T-cell (primary cell): ENCODE measurements at regions not wholly inside any gene's neighbourhood (a gene's known extent, or its start where the extent isn't known, plus 50 kb on each side); places are given as distances from the start of the nearest gene placed in this dataset.
A peak's percentile ranks its signal among the peaks of the same experiment; 100 is the strongest.

Source experiments
- ATAC-seq, 4 experiments: fragments of 200-7000 bp in 3 of 4; fragments of 150-1000 bp in 1 of 4; cut with Tn5 transposase; replicated peaks in 1 of 4; 1 replicate in 3 of 4; 2 replicates in 1 of 4; pipeline ENCODE4 v1.10.0; 2021; ENCODE audit warnings: moderate library complexity in 3 of 4, mild to moderate bottlenecking in 2 of 4, moderate number of reproducible peaks in 1 of 4
- CTCF ChIA-PET, 2 donors: fragments of 300-600 bp; sonication (Branson Sonifier 250); formaldehyde crosslinking; loops; one replicate each; lab custom pipeline; 2022; ENCODE audit warnings: antibody characterized with exemption in 2 of 2; lab: Charles Lee
- POLR2A ChIA-PET, 2 donors: fragments of 300-600 bp; sonication (Branson Sonifier 250); formaldehyde crosslinking; loops; one replicate each; lab custom pipeline; 2022; ENCODE audit warnings: antibody characterized with exemption in 2 of 2; lab: Charles Lee
- DNase-seq, 35 experiments: peaks; one replicate each; pipeline versions ENCODE4 v3.0.0 to v3.0.0-alpha.2; 2013 to 2023
- H3K27ac ChIP-seq: one replicate; pipeline ENCODE4 v1.5.1; 2013; ENCODE audit warnings: low read length
- H3K27me3 ChIP-seq, 2 experiments: replicated peaks in 1 of 2; 1 replicate in 1 of 2; 2 replicates in 1 of 2; pipeline versions ENCODE4 v1.6.1 to v1.7.0; 2013; ENCODE audit warnings: low read length in 1 of 2, mixed read lengths in 1 of 2; ENCODE audit not compliant: control insufficient read depth in 2 of 2, insufficient read depth in 2 of 2; ENCODE audit errors: extremely low read depth in 1 of 2
- H3K36me3 ChIP-seq, 2 donors: 1 replicate in 1 of 2; 2 replicates in 1 of 2; pipeline versions ENCODE4 v1.6.1 to v1.7.0; 2013; ENCODE audit warnings: low read length in 1 of 2; ENCODE audit not compliant: control insufficient read depth in 2 of 2, insufficient read depth in 1 of 2; ENCODE audit errors: extremely low read depth in 1 of 2
- H3K4me1 ChIP-seq, 2 experiments: 1 replicate in 1 of 2; 2 replicates in 1 of 2; pipeline versions ENCODE4 v1.6.1 to v1.7.0; 2013; ENCODE audit warnings: low read length in 2 of 2, mixed read lengths in 1 of 2; ENCODE audit not compliant: insufficient read depth in 2 of 2, control insufficient read depth in 1 of 2; ENCODE audit errors: extremely low read depth in 1 of 2
- H3K4me3 ChIP-seq, 2 donors: 1 replicate in 1 of 2; 2 replicates in 1 of 2; pipeline versions ENCODE4 v1.5.1 to v1.7.0; 2013; ENCODE audit warnings: mild to moderate bottlenecking in 2 of 2, low read length in 1 of 2, moderate library complexity in 1 of 2; ENCODE audit not compliant: control insufficient read depth in 1 of 2; ENCODE audit errors: extremely low read depth in 1 of 2
- H3K9me3 ChIP-seq: 2 replicates; pipeline ENCODE4 v1.7.0; 2013
- H3K27ac Mint-ChIP-seq, 2 donors: one replicate each; pipeline ENCODE4 v1.8.0; 2020 to 2021; ENCODE audit warnings: mild to moderate bottlenecking in 2 of 2, mixed read lengths in 2 of 2
- H3K27me3 Mint-ChIP-seq, 2 donors: one replicate each; pipeline ENCODE4 v1.8.0; 2021 to 2022; ENCODE audit warnings: mixed read lengths in 2 of 2
- H3K36me3 Mint-ChIP-seq: one replicate; pipeline ENCODE4 v1.8.0; 2021; ENCODE audit warnings: mixed read lengths
- H3K4me1 Mint-ChIP-seq, 3 donors: one replicate each; pipeline ENCODE4 v1.8.0; 2020 to 2022; ENCODE audit warnings: mixed read lengths in 3 of 3, mild to moderate bottlenecking in 1 of 3
- H3K4me3 Mint-ChIP-seq, 3 donors: one replicate each; pipeline ENCODE4 v1.8.0; 2020 to 2022; ENCODE audit warnings: mild to moderate bottlenecking in 3 of 3, mixed read lengths in 3 of 3, moderate library complexity in 3 of 3
- H3K9me3 Mint-ChIP-seq, 3 donors: one replicate each; pipeline ENCODE4 v1.8.0; 2020 to 2022; ENCODE audit warnings: mixed read lengths in 3 of 3
- WGBS: methylation state at CpG from one replicate; pipeline ENCODE4 v1.1.5; 2013; ENCODE audit warnings: missing lambda C conversion rate; ENCODE audit not compliant: insufficient coverage; 5-methylcytosine and 5-hydroxymethylcytosine counted together

- Mint-ChIP-seq H3K4me3 (no peak overlapping the region), H3K36me3 (no peaks in the 10 kb centered on the region), H3K4me1 (peaks cover 0 to 3% (median 0%) of the 10 kb centered on the region in 3 donors), H3K9me3 (no peaks in the 10 kb centered on the region), H3K27ac (no peak overlapping the region), H3K27me3 (peaks cover 1 to 8% of the 10 kb centered on the region in 2 donors)
- CTCF ChIA-PET = interaction anchor here (0.6 to 0.8 kb wide), 3 partner anchors 9 to 1487 kb away, joined by 3 read pairs; no protein-coding TSS in a partner anchor
- H3K36me3 ChIP-seq = no peaks in the 10 kb centered on the region
- H3K27me3 ChIP-seq = peaks cover 0 to 2% of the 10 kb centered on the region in 2 experiments
- no peaks in the 10 kb centered on the region for H3K4me1 ChIP-seq
- no peak for DNase-seq
- H3K4me3 ChIP-seq = no peak overlapping the region
- ATAC-seq = no peak
- no peaks in the 10 kb centered on the region for H3K9me3 ChIP-seq
- H3K27ac ChIP-seq = no peak overlapping the region
- POLR2A ChIA-PET = no interaction called here
Measured at GRCh38 chr12:4847713-4848112, 62.0 kb upstream of the KCNA1 start.

- ChIA-PET CTCF (interaction anchor here (0.5 to 1.3 kb wide), 15 partner anchors 8 to 1973 kb away, joined by 3 to 8 read pairs (median 5); no protein-coding TSS in a partner anchor), POLR2A (interaction anchor here in 1 of 2 donors (0.6 kb wide), 1 partner anchor 886 kb away, joined by 11 read pairs; no protein-coding TSS in a partner anchor)
- peaks cover 0 to 3% (median 0%) of the 10 kb centered on the region in 3 donors for H3K4me1 Mint-ChIP-seq
- ATAC-seq = no peak
- no peak overlapping the region for H3K4me3 Mint-ChIP-seq
- no peaks in the 10 kb centered on the region for H3K9me3 Mint-ChIP-seq
- H3K36me3 ChIP-seq = no peaks in the 10 kb centered on the region
- no peak overlapping the region for H3K4me3 ChIP-seq
- no peaks in the 10 kb centered on the region for H3K9me3 ChIP-seq
- H3K27me3 ChIP-seq = peaks cover 0 to 3% of the 10 kb centered on the region in 2 experiments
- no peak overlapping the region for H3K27ac Mint-ChIP-seq
- peak in 9 of 35 experiments; percentile 14 to 63 (median 31) for DNase-seq
- no peaks in the 10 kb centered on the region for H3K36me3 Mint-ChIP-seq
- no peaks in the 10 kb centered on the region for H3K4me1 ChIP-seq
- no peak overlapping the region for H3K27ac ChIP-seq
- no CpG with 5 or more reads among the region's 5 CpGs for WGBS
- peaks cover 0 to 6% of the 10 kb centered on the region in 2 donors for H3K27me3 Mint-ChIP-seq
Measured at GRCh38 chr12:4849115-4849541, 60.6 kb upstream of the KCNA1 start.

- no peak overlapping the region for H3K27ac Mint-ChIP-seq
- POLR2A ChIA-PET = interaction anchor here in 1 of 2 donors (0.6 kb wide), 1 partner anchor 887 kb away, joined by 11 read pairs; no protein-coding TSS in a partner anchor
- WGBS = 69% methylated on average over 16 of the region's 18 CpGs
Measured at GRCh38 chr12:4849795-4850345, 59.8 kb upstream of the KCNA1 start.

GRCh38 chr12:4850857-4851380 is 58.8 kb upstream of the KCNA1 start:
- Histone ChIP-seq H3K27ac (no peak overlapping the region), H3K9me3 (no peaks in the 10 kb centered on the region), H3K4me1 (peaks cover 0 to 5% of the 10 kb centered on the region in 2 experiments), H3K27me3 (peaks cover 0 to 8% of the 10 kb centered on the region in 2 experiments), H3K36me3 (no peaks in the 10 kb centered on the region), H3K4me3 (no peak overlapping the region)
- no peak for ATAC-seq
- 92% methylated on average over 9 of the region's 9 CpGs for WGBS
- no peak for DNase-seq
- Mint-ChIP-seq H3K36me3 (no peaks in the 10 kb centered on the region), H3K4me1 (peaks cover 4 to 10% (median 7%) of the 10 kb centered on the region in 3 donors), H3K4me3 (no peak overlapping the region), H3K9me3 (no peaks in the 10 kb centered on the region), H3K27me3 (peaks cover 0 to 2% of the 10 kb centered on the region in 2 donors), H3K27ac (no peak overlapping the region)
- CTCF ChIA-PET = interaction anchor here in 1 of 2 donors (0.6 kb wide), 1 partner anchor 1116 kb away, joined by 4 read pairs; no protein-coding TSS in a partner anchor
- POLR2A ChIA-PET = no interaction called here

More at GRCh38 chr12:4849795-4850345, 59.8 kb upstream of the KCNA1 start:
- DNase-seq (no peak), ATAC-seq (no peak)
- no peaks in the 10 kb centered on the region for H3K9me3 Mint-ChIP-seq
- CTCF ChIA-PET = interaction anchor here (0.6 to 1.3 kb wide), 8 partner anchors 7 to 1045 kb away, joined by 3 to 6 read pairs (median 5); no protein-coding TSS in a partner anchor
- peaks cover 0 to 4% of the 10 kb centered on the region in 2 donors for H3K27me3 Mint-ChIP-seq
- no peaks in the 10 kb centered on the region for H3K36me3 Mint-ChIP-seq
- no peak overlapping the region for H3K4me3 ChIP-seq
- H3K4me1 Mint-ChIP-seq = peaks cover 0 to 3% (median 0%) of the 10 kb centered on the region in 3 donors
- no peak overlapping the region for H3K4me3 Mint-ChIP-seq
- peaks cover 0 to 3% of the 10 kb centered on the region in 2 experiments for H3K27me3 ChIP-seq
- no peaks in the 10 kb centered on the region for H3K9me3 ChIP-seq
- no peaks in the 10 kb centered on the region for H3K36me3 ChIP-seq
- no peak overlapping the region for H3K27ac ChIP-seq
- H3K4me1 ChIP-seq = no peaks in the 10 kb centered on the region

- Histone ChIP-seq H3K27me3 (peaks cover 0 to 11% of the 10 kb centered on the region in 2 experiments), H3K27ac (no peak overlapping the region), H3K36me3 (no peaks in the 10 kb centered on the region), H3K9me3 (no peaks in the 10 kb centered on the region), H3K4me1 (peaks cover 0 to 8% of the 10 kb centered on the region in 2 experiments), H3K4me3 (no peak overlapping the region)
- H3K4me1 Mint-ChIP-seq = peaks cover 6 to 13% (median 7%) of the 10 kb centered on the region in 3 donors
- 94% methylated on average over 8 of the region's 8 CpGs for WGBS
- H3K4me3 Mint-ChIP-seq = no peak overlapping the region
- H3K27me3 Mint-ChIP-seq = peaks cover 0 to 2% of the 10 kb centered on the region in 2 donors
- CTCF ChIA-PET = no interaction called here
- no peak for ATAC-seq
- H3K27ac Mint-ChIP-seq = no peak overlapping the region
- POLR2A ChIA-PET = no interaction called here
- H3K9me3 Mint-ChIP-seq = no peaks in the 10 kb centered on the region
- no peaks in the 10 kb centered on the region for H3K36me3 Mint-ChIP-seq
- no peak for DNase-seq
Measured at GRCh38 chr12:4852308-4852707, 57.4 kb upstream of the KCNA1 start.

GRCh38 chr12:4852911-4853310 is 56.8 kb upstream of the KCNA1 start:
- Mint-ChIP-seq H3K36me3 (no peaks in the 10 kb centered on the region), H3K9me3 (no peaks in the 10 kb centered on the region), H3K27ac (no peak overlapping the region), H3K4me3 (no peak overlapping the region), H3K4me1 (peaks cover 10 to 17% (median 12%) of the 10 kb centered on the region in 3 donors), H3K27me3 (peaks cover 4 to 5% of the 10 kb centered on the region in 2 donors)
- no peak for DNase-seq
- no peaks in the 10 kb centered on the region for H3K9me3 ChIP-seq
- POLR2A ChIA-PET = no interaction called here
- H3K27me3 ChIP-seq = peaks cover 0 to 17% of the 10 kb centered on the region in 2 experiments
- peaks cover 0 to 14% of the 10 kb centered on the region in 2 experiments for H3K4me1 ChIP-seq
- no peak for ATAC-seq
- CTCF ChIA-PET = no interaction called here
- H3K36me3 ChIP-seq = no peaks in the 10 kb centered on the region
- H3K27ac ChIP-seq = no peak overlapping the region
- WGBS = 94% methylated on average over 10 of the region's 12 CpGs
- no peak overlapping the region for H3K4me3 ChIP-seq
